Activated CD8-positive, alpha-beta memory T cell treated with anti-CD3 and anti-CD28 coated beads for 48 hours (primary cell): ENCODE measurements at regions not wholly inside any gene's neighbourhood (a gene's known extent, or its start where the extent isn't known, plus 50 kb on each side); places are given as distances from the start of the nearest gene placed in this dataset.

Experiments
- DNase-seq, 3 experiments: peaks; one replicate each; pipeline ENCODE4 v3.0.0-alpha.2; 2020; ENCODE audit warnings: low read depth in 2 of 3, low spot score in 2 of 3

DNA sequence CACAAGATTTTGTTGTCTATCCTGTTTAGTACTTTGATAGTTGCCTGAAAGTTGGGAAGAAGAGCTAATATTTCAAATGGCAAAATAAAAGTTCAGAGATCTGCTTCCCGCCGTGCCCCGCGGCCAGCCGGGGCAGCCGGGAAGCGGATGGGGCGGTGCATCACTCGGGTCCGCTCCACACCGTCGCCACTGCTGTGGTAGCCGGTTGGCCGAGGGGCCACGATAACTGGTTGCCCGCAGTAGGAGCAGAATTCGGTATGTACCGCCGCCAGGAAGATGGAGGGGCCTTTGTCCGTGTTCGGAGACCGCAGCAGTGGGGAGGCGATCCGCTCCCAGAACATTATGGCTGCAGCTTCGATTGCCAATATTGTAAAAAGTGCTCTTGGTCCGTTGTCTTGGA, 427.2 kb upstream of the PDE3A start:
- DNase-seq: no peak

DNA sequence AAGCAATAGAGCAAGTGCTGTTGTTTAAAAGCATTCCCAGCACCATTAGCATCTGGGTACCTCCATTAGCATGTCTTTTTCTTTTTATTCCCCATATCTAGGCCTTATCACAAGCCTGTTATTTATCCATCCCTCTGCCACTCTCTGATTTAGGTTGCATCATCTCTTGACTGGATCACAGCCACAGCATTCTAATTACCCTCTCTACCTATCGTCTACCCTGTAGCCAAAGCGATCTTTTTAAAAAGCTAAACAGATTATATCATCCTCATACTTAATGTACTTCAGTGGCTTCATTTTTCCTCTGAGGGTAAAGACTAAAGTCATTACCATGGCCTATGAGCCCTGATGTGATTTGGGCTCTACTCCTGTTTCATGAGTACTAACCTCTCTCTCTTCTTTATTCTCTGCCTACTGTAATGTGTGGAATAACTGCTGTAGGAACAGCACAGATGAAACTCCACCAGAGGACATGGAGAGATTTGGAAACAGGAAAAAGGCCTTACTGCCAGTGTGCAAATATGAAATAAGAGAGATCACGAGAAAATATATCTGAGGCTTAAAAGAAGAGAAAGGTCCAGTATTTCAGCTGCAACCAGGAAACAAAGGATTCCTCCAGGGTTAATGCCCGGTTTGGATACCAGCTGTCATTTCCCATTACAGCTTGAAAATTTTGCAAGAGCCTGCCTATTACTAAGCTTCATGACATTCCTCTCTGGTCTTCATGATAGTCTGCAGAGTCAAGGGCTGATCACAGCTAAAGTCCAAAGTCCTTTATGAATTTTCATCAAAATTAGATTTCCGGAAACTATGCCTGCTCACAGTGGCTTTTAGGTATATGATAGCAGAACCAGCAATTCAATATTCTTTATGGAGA, 422.5 kb upstream of the PDE3A start:
- DNase-seq: no peak

- DNase-seq: no peak
Observed at GRCh38 chr12:19946550-19946949, 421.8 kb upstream of the PDE3A start.

DNA sequence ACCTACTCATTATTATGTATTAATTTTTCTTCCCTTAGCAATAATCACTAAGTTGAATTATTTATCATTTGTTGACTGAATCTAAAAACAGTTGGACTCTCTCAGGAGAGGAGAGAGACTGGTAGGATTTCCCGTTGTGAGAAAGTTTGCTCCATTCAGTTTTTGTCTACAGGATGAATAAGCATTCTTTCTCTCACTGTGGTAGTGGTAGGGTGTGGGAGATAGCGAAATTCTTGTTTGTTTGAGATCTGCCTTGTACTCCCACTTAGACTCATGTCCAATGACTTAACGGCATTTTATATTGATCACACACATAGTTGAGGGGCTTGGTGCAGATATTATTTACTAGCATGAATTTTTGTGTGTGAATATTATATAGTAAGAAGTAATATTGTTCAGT, 421.0 kb upstream of the PDE3A start:
- DNase-seq: no peak

DNA sequence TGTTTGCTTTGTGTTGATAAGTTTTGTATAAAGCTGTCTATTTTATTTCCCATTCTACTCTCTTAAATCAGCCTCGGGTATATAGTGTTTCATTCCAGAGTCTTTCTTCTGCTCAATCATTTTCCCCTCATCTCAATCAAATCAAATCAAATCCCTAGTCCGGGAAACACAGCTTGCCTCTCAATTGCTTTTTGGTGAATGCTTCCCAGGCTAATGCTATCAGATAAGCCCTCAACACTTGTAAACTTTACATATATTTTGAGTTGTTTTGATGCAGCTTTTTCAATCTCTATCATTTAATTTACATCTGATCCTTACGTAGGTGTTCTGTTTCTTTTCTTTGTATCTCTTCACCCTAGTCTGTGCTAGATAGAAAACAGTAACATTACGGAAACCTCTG, 416.7 kb upstream of the PDE3A start:
- no peak for DNase-seq

DNA sequence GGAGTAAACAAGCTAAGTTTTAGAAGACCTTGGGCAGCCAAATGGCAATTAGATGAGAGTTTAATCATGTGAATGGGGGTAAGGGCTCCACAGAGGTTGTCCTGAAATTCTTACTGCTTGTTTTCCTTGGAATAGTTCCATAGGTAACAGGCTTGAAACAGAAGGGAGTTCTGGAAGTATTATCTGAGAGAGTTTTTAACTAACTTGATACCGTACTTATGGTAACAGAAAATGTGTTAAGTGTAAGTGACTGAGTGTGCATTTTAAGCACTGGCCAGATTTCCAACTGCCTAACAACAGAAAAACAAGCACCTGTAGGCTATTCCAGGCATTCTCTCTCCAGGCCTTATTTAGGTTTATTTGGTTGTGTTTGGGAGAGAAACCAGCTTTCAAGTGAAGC, 414.6 kb upstream of the PDE3A start:
- DNase-seq: no peak

DNA sequence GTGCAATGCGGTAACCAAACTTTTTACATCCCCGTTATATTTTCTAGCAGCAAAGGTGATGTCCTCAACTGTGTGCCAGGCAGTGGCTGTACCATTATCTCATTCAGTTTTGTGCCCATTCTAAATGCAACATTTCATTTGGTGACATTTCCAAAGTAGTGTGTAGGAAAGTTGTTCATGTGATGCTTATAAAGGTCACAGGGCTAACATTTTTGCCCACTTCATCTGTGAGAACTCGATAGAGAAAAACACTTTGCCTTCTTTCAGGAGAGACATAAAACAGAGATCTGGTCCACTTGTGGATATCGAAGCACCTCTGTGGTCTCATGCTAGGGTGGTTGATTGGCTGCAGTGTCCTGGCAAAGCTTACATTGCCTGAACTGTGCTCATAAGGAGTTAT, 414.2 kb upstream of the PDE3A start:
- DNase-seq: no peak

GRCh38 chr12:19957308-19958125, 410.8 kb upstream of the PDE3A start:
- DNase-seq: no peak

DNA sequence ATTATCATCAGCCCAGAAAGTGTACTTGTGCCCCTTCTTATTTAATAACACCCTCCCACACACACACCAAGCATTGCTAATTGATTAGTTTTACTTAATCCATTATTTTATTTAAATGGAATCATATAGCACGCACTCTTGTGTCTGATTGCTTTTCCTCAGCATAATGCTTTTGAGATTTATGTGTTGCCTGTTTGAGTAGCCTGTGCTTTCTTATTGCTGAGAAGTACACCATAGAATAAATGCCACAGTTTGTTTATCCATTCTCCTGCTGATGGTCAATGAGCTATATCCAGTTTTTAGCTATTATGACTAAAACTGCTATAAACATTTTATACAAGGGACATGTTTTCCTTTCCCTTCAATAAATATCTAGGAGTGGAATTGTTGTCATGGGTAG, 409.9 kb upstream of the PDE3A start:
- no peak for DNase-seq

GRCh38 chr12:19959353-19959752, 409.0 kb upstream of the PDE3A start:
- DNase-seq: no peak

DNA sequence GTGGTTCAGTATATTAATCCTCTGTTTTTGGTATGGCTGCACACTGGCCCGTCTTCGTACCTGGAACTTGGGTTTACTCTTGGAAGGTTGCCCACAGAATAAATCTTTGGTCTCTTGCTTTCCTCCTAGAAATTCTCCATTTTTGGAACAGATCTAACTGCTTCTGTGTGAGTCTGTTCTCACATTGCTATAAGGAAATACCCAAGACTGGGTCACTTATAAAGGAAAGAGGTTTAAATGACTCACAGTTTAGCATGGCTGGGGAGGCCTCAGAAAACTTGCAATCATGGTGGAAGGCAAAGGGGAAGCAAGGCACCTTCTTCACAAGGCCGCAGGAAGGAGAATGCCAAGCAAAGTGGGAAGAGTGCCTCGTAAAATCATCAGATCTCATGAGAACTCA, 407.8 kb upstream of the PDE3A start:
- DNase-seq: no peak

GRCh38 chr12:19962192-19962591, 406.1 kb upstream of the PDE3A start:
- no peak for DNase-seq

- DNase-seq: no peak
Observed at GRCh38 chr12:19963972-19964371, 404.4 kb upstream of the PDE3A start.

GRCh38 chr12:19964549-19964948, 403.8 kb upstream of the PDE3A start:
- DNase-seq: no peak

DNA sequence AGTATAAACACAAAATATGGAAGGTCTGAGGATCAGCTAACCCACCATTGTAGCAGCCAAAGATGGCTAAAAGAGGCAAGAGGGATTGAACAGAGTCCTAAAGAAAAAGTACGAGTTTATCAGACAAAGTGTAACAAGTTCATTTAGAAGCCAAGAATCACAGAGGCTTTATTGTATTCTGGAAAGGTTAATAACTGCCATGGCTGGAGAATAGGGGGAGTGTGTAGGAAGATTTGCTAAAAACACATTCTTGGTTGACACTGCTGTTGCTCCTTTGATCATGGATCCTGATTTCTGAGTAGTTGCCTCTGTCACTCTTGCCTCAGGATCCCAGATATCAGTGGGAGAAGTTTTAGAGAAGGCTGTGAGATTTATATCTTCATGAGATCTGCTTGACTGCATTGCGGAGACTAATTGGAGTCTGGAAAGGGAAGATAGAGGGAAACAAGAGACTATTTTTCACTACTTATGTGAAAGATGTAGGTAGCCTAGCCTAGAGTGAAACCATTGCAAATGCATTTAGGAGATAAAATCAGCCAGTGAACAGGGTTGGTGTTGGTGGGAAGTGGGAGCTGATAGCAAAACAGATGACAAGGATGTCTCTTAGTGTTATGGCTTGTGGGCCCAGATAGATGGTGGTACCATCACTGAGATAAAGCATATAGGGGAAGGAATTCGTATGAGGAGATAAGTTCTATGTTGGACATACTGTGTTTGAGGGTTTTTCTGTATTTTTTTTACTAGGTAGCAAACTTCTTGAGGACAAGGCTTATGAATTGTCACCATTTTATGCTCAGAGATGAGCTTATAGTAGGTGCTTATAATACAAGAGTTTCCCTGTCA, 402.9 kb upstream of the PDE3A start:
- no peak for DNase-seq

GRCh38 chr12:19967001-19967400, 401.3 kb upstream of the PDE3A start:
- DNase-seq: no peak

DNA sequence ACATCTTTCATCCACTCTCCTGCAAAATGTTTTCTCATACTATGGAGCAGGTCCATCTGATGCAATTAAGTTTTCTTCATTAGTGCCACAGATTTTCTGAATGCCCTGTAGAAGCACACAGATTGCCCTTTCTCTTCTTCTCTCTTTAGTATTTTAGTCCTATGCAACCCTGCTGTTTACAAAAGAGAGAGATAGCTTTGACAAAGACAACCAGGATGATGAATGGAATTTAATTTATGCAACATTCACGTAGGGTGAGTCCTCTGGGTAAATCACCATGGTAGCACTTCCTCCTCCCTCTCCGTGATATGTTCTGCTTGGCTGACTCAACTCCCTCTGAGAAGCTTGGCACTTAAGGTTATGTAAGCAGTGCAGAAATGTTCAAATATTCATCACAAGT, 400.9 kb upstream of the PDE3A start:
- DNase-seq: no peak

DNA sequence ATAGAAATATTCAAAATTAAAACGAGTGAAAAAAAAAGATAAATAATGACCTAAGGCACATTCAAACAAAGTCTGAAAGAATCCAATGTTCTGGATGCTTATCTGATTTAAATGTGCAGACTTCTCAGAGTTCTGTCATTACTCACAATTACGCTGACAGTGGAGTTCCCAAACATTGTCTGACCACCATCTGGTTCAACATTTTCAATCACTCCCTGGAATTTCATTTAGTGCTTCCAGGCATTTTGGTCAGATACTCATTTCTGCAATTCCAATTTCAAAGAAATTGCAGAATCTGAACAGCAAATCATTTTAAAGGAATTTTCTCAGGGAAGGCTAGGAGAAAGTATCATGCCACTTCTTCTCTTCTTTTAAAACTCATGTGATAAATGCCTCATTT, 398.2 kb upstream of the PDE3A start:
- DNase-seq: no peak

DNA sequence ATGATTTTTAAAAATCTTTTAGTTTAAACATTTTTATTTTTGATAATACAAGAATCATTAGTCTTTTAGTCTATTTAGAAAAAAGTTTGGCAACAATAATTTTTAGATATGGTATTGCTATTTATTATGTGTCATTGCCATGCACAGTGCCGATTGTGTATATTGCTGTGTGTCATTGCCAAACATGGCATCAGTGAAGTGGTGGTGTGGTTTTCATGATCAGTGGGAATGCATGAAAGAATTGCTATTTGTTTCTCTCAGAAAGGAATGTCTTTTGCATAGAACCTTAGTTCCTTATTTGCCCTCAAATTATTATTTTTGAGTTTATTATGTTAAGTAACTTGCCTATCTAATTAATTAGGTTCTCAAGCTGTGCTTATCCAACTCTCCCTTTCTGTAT, 397.5 kb upstream of the PDE3A start:
- DNase-seq: no peak

GRCh38 chr12:19971361-19972280, 396.7 kb upstream of the PDE3A start:
- no peak for DNase-seq
